ENCODE measurements at regions not wholly inside any gene's neighbourhood (a gene's known extent, or its start where the extent isn't known, plus 50 kb on each side); places are given as distances from the start of the nearest gene placed in this dataset.

DNA sequence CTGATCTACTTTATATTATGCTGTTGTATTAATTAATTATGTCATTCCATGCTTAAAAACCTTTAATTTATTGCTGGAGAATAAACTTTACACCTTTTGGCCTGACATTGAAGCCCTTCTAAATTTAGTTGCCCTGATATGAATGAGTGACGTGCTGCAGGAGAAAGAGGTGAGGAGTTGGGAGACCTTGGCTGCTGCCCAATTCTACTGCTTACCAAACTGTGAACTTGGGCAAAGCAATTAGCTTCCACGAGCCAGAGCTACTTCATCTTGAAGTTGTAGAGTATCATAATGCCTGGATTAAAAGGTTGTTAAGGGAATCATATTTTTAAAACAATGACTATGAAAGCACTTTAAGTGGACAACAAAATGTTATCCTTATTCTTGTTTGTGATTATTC lies 126.8 kb upstream of the DEPDC1 start:
- Histone ChIP-seq H3K9me3 (ENCODE audit: low read length) (0 out of 2 replicates have a peak, but pooled peaks cover 5% of the 10 kb centered on the region), H3K4me3 (ENCODE audit: low read depth, low read length, poor library complexity, severe bottlenecking) (no peak overlapping the region), H3K4me1 (ENCODE audit: insufficient read depth, low read length, severe bottlenecking) (no peaks in the 10 kb centered on the region), H3K9me2 (ENCODE audit: low read depth, low read length) (no peaks in the 10 kb centered on the region), H3K9ac (ENCODE audit: low read length) (no peak overlapping the region), H3F3A (ENCODE audit: insufficient read depth, low read length) (no peaks in the 10 kb centered on the region), H3K27me3 (ENCODE audit: insufficient read depth, low read length) (no peaks in the 10 kb centered on the region), H3K4me2 (ENCODE audit: low read length) (no peak overlapping the region), H3K27ac (ENCODE audit: low read depth, low read length, poor library complexity, severe bottlenecking) (no peak overlapping the region), H4K20me1 (ENCODE audit: insufficient read depth, low read length) (no peaks in the 10 kb centered on the region), H3K79me2 (ENCODE audit: insufficient read depth, low read length) (no peaks in the 10 kb centered on the region), H3K36me3 (ENCODE audit: insufficient read depth, low read length) (no peaks in the 10 kb centered on the region), H2AFZ (ENCODE audit: low read length) (no peak overlapping the region)
- TF ChIP-seq, protein P1, sequence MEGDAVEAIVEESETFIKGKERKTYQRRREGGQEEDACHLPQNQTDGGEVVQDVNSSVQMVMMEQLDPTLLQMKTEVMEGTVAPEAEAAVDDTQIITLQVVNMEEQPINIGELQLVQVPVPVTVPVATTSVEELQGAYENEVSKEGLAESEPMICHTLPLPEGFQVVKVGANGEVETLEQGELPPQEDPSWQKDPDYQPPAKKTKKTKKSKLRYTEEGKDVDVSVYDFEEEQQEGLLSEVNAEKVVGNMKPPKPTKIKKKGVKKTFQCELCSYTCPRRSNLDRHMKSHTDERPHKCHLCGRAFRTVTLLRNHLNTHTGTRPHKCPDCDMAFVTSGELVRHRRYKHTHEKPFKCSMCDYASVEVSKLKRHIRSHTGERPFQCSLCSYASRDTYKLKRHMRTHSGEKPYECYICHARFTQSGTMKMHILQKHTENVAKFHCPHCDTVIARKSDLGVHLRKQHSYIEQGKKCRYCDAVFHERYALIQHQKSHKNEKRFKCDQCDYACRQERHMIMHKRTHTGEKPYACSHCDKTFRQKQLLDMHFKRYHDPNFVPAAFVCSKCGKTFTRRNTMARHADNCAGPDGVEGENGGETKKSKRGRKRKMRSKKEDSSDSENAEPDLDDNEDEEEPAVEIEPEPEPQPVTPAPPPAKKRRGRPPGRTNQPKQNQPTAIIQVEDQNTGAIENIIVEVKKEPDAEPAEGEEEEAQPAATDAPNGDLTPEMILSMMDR (IDR thresholded peaks at IDR 0.05; ENCODE audit: low read length) = no peak
- TF ChIP-seq EZH2 (IDR thresholded peaks at IDR 0.05; ENCODE audit: borderline replicate concordance, low read length) = no peak

DNA sequence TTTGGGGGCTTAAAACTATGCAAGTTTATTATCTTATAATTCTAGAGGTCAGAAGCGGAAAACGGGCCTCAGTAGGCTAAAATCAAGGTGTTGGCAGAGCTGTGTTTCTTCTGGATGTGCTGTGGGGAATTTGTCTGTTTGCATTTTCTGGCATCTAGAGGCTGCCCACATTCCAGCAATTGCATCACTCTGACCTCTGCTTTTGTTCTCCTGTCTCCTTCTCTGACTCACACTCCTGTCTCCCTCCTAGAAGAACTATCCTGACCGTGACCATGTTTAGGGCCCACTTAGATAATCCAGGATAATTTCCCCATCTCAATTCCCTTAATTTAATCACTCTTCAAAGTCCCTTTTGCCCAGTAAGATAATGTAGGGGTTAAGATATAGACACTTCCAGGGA lies 127.4 kb upstream of the DEPDC1 start:
- Histone ChIP-seq H3K36me3 (ENCODE audit: insufficient read depth, low read length) (no peaks in the 10 kb centered on the region), H3K4me1 (ENCODE audit: insufficient read depth, low read length, severe bottlenecking) (no peaks in the 10 kb centered on the region)

GRCh38 chr1:68625624-68626023 lies 128.7 kb upstream of the DEPDC1 start:
- no peak overlapping the region for H3K4me2 ChIP-seq (ENCODE audit: low read length)
- no peak overlapping the region for H3K27ac ChIP-seq (ENCODE audit: low read depth, low read length, poor library complexity, severe bottlenecking)
- TF ChIP-seq, protein P1 (IDR thresholded peaks at IDR 0.05; ENCODE audit: low read length) = no peak
- no peak for TF ChIP-seq EZH2 (IDR thresholded peaks at IDR 0.05; ENCODE audit: borderline replicate concordance, low read length)
- no peaks in the 10 kb centered on the region for H3K27me3 ChIP-seq (ENCODE audit: insufficient read depth, low read length)
- no peak overlapping the region for H3K9ac ChIP-seq (ENCODE audit: low read length)
- H3K4me1 ChIP-seq (ENCODE audit: insufficient read depth, low read length, severe bottlenecking) = no peaks in the 10 kb centered on the region
- H3K79me2 ChIP-seq (ENCODE audit: insufficient read depth, low read length) = no peaks in the 10 kb centered on the region
- no peaks in the 10 kb centered on the region for H3K9me2 ChIP-seq (ENCODE audit: low read depth, low read length)
- no peaks in the 10 kb centered on the region for H3K36me3 ChIP-seq (ENCODE audit: insufficient read depth, low read length)
- H3K9me3 ChIP-seq (ENCODE audit: low read length) = 0 out of 2 replicates have a peak, but pooled peaks cover 5% of the 10 kb centered on the region
- no peak overlapping the region for H2AFZ ChIP-seq (ENCODE audit: low read length)
- no peak overlapping the region for H3K4me3 ChIP-seq (ENCODE audit: low read depth, low read length, poor library complexity, severe bottlenecking)
- no peaks in the 10 kb centered on the region for H4K20me1 ChIP-seq (ENCODE audit: insufficient read depth, low read length)
- H3F3A ChIP-seq (ENCODE audit: insufficient read depth, low read length) = no peaks in the 10 kb centered on the region

More for the DNA sequence above, 127.4 kb upstream of the DEPDC1 start:
- no peaks in the 10 kb centered on the region for H3K9me2 ChIP-seq (ENCODE audit: low read depth, low read length)
- no peaks in the 10 kb centered on the region for H3K79me2 ChIP-seq (ENCODE audit: insufficient read depth, low read length)
- H3K4me3 ChIP-seq (ENCODE audit: low read depth, low read length, poor library complexity, severe bottlenecking) = no peak overlapping the region
- no peaks in the 10 kb centered on the region for H3F3A ChIP-seq (ENCODE audit: insufficient read depth, low read length)
- 0 out of 2 replicates have a peak, but pooled peaks cover 5% of the 10 kb centered on the region for H3K9me3 ChIP-seq (ENCODE audit: low read length)
- no peak overlapping the region for H2AFZ ChIP-seq (ENCODE audit: low read length)
- no peak overlapping the region for H3K4me2 ChIP-seq (ENCODE audit: low read length)
- no peaks in the 10 kb centered on the region for H4K20me1 ChIP-seq (ENCODE audit: insufficient read depth, low read length)
- no peaks in the 10 kb centered on the region for H3K27me3 ChIP-seq (ENCODE audit: insufficient read depth, low read length)
- H3K9ac ChIP-seq (ENCODE audit: low read length) = no peak overlapping the region
- TF ChIP-seq, protein P1 (IDR thresholded peaks at IDR 0.05; ENCODE audit: low read length) = no peak
- no peak for TF ChIP-seq EZH2 (IDR thresholded peaks at IDR 0.05; ENCODE audit: borderline replicate concordance, low read length)
- no peak overlapping the region for H3K27ac ChIP-seq (ENCODE audit: low read depth, low read length, poor library complexity, severe bottlenecking)
